MM.1S (cell line): ENCODE measurements at regions not wholly inside any gene's neighbourhood (a gene's known extent, or its start where the extent isn't known, plus 50 kb on each side); places are given as distances from the start of the nearest gene placed in this dataset.

Experiments
- EZH2phosphoT487 ChIP-seq: fragments of 300-600 bp; sonication (generic); IDR thresholded peaks from 2 replicates; pipeline ENCODE4 v1.6.1; 2018; ENCODE audit warnings: antibody characterized with exemption, low read length
- TF ChIP-seq, protein P1 (sequence below): fragments of 300-600 bp; sonication (generic); IDR thresholded peaks from 2 replicates; pipeline ENCODE4 v1.5.1; 2016; ENCODE audit warnings: antibody characterized with exemption, low read length, mixed read lengths

DNA sequence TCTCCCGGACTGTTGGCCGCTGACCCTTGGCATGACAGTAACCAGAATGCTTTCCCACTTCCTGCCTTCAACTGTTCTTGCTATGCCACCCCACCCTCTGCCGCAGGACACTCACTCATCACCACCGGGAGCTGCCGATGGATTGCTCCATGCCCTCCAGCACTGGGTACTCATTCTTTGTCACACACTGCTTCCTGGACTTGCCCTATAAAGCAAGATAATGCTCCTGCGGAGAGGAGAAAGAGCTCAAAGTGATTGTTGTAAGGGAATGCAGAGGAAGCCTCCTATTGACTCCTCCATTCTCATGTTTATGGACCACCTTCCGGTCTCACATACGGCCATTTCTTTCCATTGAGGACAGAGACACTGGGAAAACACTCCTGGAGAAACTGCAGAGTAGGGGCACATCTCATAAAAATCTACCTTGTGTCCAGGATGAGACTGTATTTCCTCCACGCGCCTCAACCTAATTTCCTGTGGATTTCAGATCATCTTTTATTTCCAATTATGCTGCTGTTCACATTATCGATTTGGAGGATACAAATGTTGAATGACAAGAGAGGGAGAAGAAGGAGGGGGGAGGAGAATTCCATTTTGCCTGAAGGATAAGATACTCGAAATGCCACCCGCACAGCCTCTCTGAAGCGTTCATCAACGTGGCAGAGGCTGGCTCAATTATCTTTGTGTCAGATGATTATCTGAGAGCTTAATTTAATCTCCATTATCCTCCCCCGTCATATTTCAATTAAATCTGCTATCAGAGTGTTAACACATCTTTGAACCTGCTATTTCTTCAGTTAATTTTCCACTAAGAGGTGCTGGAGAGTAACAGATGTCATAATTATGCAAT, 486.1 kb upstream of the SALL1 start:
- no peak for TF ChIP-seq EZH2phosphoT487
- TF ChIP-seq, protein P1, sequence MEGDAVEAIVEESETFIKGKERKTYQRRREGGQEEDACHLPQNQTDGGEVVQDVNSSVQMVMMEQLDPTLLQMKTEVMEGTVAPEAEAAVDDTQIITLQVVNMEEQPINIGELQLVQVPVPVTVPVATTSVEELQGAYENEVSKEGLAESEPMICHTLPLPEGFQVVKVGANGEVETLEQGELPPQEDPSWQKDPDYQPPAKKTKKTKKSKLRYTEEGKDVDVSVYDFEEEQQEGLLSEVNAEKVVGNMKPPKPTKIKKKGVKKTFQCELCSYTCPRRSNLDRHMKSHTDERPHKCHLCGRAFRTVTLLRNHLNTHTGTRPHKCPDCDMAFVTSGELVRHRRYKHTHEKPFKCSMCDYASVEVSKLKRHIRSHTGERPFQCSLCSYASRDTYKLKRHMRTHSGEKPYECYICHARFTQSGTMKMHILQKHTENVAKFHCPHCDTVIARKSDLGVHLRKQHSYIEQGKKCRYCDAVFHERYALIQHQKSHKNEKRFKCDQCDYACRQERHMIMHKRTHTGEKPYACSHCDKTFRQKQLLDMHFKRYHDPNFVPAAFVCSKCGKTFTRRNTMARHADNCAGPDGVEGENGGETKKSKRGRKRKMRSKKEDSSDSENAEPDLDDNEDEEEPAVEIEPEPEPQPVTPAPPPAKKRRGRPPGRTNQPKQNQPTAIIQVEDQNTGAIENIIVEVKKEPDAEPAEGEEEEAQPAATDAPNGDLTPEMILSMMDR, result no peak
